Liver (tissue), 3 donors: ENCODE measurements at regions not wholly inside any gene's neighbourhood (a gene's known extent, or its start where the extent isn't known, plus 50 kb on each side); places are given as distances from the start of the nearest gene placed in this dataset.

Source experiments
- CTCF ChIP-seq: fragments of 150-350 bp; IDR thresholded peaks from 2 replicates; pipeline ENCODE4 v1.5.1; 2017; ENCODE audit warnings: improper control_type of control experiment, low read depth, low read length; ENCODE audit not compliant: missing input control
- EGR1 ChIP-seq, 2 donors: IDR thresholded peaks; 2 replicates each; pipeline ENCODE4 v1.6.1; 2016 to 2018; ENCODE audit warnings: antibody characterized with exemption in 2 of 2, low read depth in 2 of 2
- HNF4G ChIP-seq: IDR thresholded peaks from 2 replicates; pipeline ENCODE4 v1.6.1; 2016; ENCODE audit warnings: antibody characterized with exemption
- JUND ChIP-seq, 2 donors: IDR thresholded peaks; 2 replicates each; pipeline ENCODE4 v1.6.1; 2016; ENCODE audit warnings: antibody characterized with exemption in 2 of 2
- NR2F2 ChIP-seq: IDR thresholded peaks from 2 replicates; pipeline ENCODE4 v1.6.1; 2016; ENCODE audit warnings: antibody characterized with exemption
- ZBTB33 ChIP-seq: IDR thresholded peaks from 2 replicates; pipeline ENCODE4 v1.6.1; 2016; ENCODE audit warnings: antibody characterized with exemption
- donor health status: healthy.
- donor health status: healthy.

DNA sequence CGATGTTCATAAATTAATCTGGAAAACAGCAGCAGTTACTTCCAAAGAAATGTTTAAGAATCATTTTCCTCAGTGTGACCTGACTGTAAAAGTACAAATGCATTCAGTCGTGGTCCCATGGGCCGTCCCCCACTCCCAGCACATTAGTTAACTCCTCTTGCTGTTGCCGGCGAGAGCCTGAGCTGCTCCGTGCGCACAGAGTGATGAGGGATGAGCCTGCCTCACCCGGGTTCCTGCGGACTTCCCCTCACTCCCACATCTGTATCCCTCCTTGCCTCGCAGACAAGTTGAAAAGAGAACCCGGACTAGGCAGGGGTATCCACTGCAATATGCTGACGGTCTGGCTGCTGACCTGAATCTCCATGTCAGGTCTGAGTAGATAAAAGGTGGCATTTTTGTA, 861.7 kb upstream of the NR2F2 start:
- TF ChIP-seq CTCF: no peak
- no peak for TF ChIP-seq NR2F2
- no peak for TF ChIP-seq JUND (IDR thresholded peaks at IDR 0.05)
- no peak for TF ChIP-seq HNF4G
- no peak for TF ChIP-seq EGR1 (IDR thresholded peaks at IDR 0.05; ENCODE audit: low read depth in 2 of 2)
- no peak for TF ChIP-seq ZBTB33
